ENCODE measurements at regions not wholly inside any gene's neighbourhood (a gene's known extent, or its start where the extent isn't known, plus 50 kb on each side); places are given as distances from the start of the nearest gene placed in this dataset.

DNA sequence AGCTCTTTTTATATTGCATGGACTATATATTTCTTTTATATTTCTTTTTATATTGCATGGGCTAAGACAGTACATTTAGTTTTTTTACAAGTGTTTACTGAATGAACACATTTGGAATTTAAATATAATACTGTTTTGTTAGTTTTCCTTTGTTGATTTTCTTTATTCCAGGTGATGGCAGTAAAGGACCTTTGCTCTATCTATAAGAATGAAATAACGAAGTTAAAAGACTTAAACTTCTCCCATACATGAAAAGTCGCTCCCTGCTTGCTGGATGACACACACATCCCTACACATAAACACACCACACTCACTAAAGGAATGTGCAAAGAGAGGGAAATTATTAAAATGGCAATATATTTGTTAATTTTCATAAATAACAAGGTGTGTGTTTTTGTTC is 102.5 kb upstream of the ANXA10 start:
- H2BK120ac ChIP-seq (replicated peaks; ENCODE audit: low read depth, low read length) = no peak overlapping the region
- no peaks in the 10 kb centered on the region for H3K9me3 ChIP-seq (ENCODE audit: insufficient read depth in 2 of 2, low read depth in 1 of 2, low read length in 1 of 2)
- H2AK5ac ChIP-seq (ENCODE audit: low read depth, low read length) = no peak overlapping the region
- no peaks in the 10 kb centered on the region for H3K36me3 ChIP-seq (ENCODE audit: control insufficient read depth in 2 of 4, insufficient read depth in 4 of 4, low read length in 3 of 4)
- ChIA-PET POLR2A (ENCODE audit: partially characterized antibody) (no interaction called here), CTCF (ENCODE audit: partially characterized antibody) (no interaction called here)
- no peak overlapping the region for H2AFZ ChIP-seq (ENCODE audit: low read length)
- H2BK20ac ChIP-seq (ENCODE audit: low read length) = no peak overlapping the region
- TF ChIP-seq EZH2 (IDR thresholded peaks at IDR 0.05; ENCODE audit: low read depth, low read length, severe bottlenecking) (no peak), CTBP2 (IDR thresholded peaks at IDR 0.05; ENCODE audit: borderline replicate concordance, insufficient read depth, insufficient read length, low read length) (no peak), SP4 (IDR thresholded peaks at IDR 0.05; ENCODE audit: low read length) (no peak), KDM1A (IDR thresholded peaks at IDR 0.05; ENCODE audit: borderline replicate concordance, low read length) (no peak), TAF1 (IDR thresholded peaks at IDR 0.05; ENCODE audit: low read depth, low read length) (no peak), POLR2A (IDR thresholded peaks at IDR 0.05; ENCODE audit: control extremely low read depth in 1 of 2, low read depth in 2 of 2, low read length in 2 of 2) (no peak), SAP30 (IDR thresholded peaks at IDR 0.05; ENCODE audit: insufficient read depth, insufficient replicate concordance, low read length) (no peak), POLR2AphosphoS5 (IDR thresholded peaks at IDR 0.05; ENCODE audit: low read depth, low read length) (no peak), CREB1 (IDR thresholded peaks at IDR 0.05) (no peak), ZNF274 (IDR thresholded peaks at IDR 0.05; ENCODE audit: borderline replicate concordance, extremely low read depth, low read length) (no peak), TBP (IDR thresholded peaks at IDR 0.05; ENCODE audit: low read depth, low read length) (no peak), SIRT6 (IDR thresholded peaks at IDR 0.05; ENCODE audit: low read length) (no peak), RFX5 (IDR thresholded peaks at IDR 0.05; ENCODE audit: borderline replicate concordance, low read depth, low read length) (no peak), NANOG (IDR thresholded peaks at IDR 0.05; ENCODE audit: insufficient read depth, low read depth, low read length, poor library complexity, severe bottlenecking) (no peak), HDAC6 (IDR thresholded peaks at IDR 0.05; ENCODE audit: low read depth, low read length) (no peak), GTF2F1 (IDR thresholded peaks at IDR 0.05; ENCODE audit: borderline replicate concordance, low read depth, low read length) (no peak), SP1 (IDR thresholded peaks at IDR 0.05; ENCODE audit: low read depth, low read length) (no peak), CEBPB (IDR thresholded peaks at IDR 0.05; ENCODE audit: low read depth, low read length) (no peak)
- DNase-seq (ENCODE audit: low read depth in 1 of 2, low spot score in 2 of 2) (no peak), FAIRE-seq (no peak)
- H4K5ac ChIP-seq (ENCODE audit: insufficient read length, low read depth, low read length) = no peak overlapping the region
- no peaks in the 10 kb centered on the region for H3K4me1 ChIP-seq (replicated peaks in 1 of 4; ENCODE audit: control insufficient read depth in 3 of 4, insufficient read depth in 4 of 4, low read length in 3 of 4)
- no peak overlapping the region for H2BK15ac ChIP-seq (ENCODE audit: low read length)
- H3K23ac ChIP-seq (ENCODE audit: insufficient read length) = no peak overlapping the region
- no peak overlapping the region for H3K4me3 ChIP-seq (ENCODE audit: extremely low read depth in 1 of 4, insufficient read depth in 2 of 4, low read depth in 3 of 4, low read length in 4 of 4)
- H3K4ac ChIP-seq (replicated peaks; ENCODE audit: insufficient read length, low read depth, low read length) = no peak overlapping the region
- H3K9ac ChIP-seq (replicated peaks in 1 of 4; ENCODE audit: extremely low read depth in 1 of 4, low read depth in 3 of 4, low read length in 3 of 4) = no peak overlapping the region
- no peak overlapping the region for H2BK12ac ChIP-seq (ENCODE audit: low read depth, low read length)
- no peaks in the 10 kb centered on the region for H3K27me3 ChIP-seq (replicated peaks in 1 of 4; ENCODE audit: control insufficient read depth in 3 of 4, extremely low read depth in 1 of 4, insufficient read depth in 3 of 4, low read length in 3 of 4)
- WGBS, 2 experiments (ENCODE audit: extremely low coverage in 1 of 2, insufficient coverage in 1 of 2, insufficient read length in 1 of 2, insufficient replicate concordance in 2 of 2, low coverage in 1 of 2, low lambda C conversion rate in 2 of 2, missing lambda C conversion rate in 1 of 2) = 90% methylated on average over 2 of the region's 2 CpGs; no CpG with 5 or more reads in 1 of the 2 experiments
- H3K18ac ChIP-seq (ENCODE audit: extremely low read depth, low read length) = no peak overlapping the region
- H2BK5ac ChIP-seq (ENCODE audit: low read depth, low read length) = no peak overlapping the region
- no peak overlapping the region for H3K56ac ChIP-seq (replicated peaks; ENCODE audit: insufficient read length, low read depth, low read length)
- no peak overlapping the region for H4K91ac ChIP-seq (replicated peaks; ENCODE audit: insufficient read length, low read length)
- H3K79me1 ChIP-seq (ENCODE audit: low read depth, low read length) = no peaks in the 10 kb centered on the region
- no peak overlapping the region for H3K27ac ChIP-seq (ENCODE audit: low read depth, low read length)
- no peak overlapping the region for H4K8ac ChIP-seq (ENCODE audit: extremely low read depth, insufficient read depth, low read length)
- H3K4me2 ChIP-seq (ENCODE audit: insufficient read depth in 1 of 2, low read depth in 2 of 2, low read length in 2 of 2) = no peak overlapping the region
- no peaks in the 10 kb centered on the region for H3K23me2 ChIP-seq (ENCODE audit: low read depth, low read length)
- H3K79me2 ChIP-seq (ENCODE audit: control insufficient read depth in 1 of 2, insufficient read depth in 2 of 2, low read length in 2 of 2) = no peaks in the 10 kb centered on the region
- no peak overlapping the region for H3K14ac ChIP-seq (ENCODE audit: insufficient read length)
- no peaks in the 10 kb centered on the region for H4K20me1 ChIP-seq (replicated peaks in 1 of 2; ENCODE audit: control insufficient read depth in 1 of 2, insufficient read depth in 2 of 2, low read length in 2 of 2)
